AG08395 (cell line): ENCODE measurements at regions not wholly inside any gene's neighbourhood (a gene's known extent, or its start where the extent isn't known, plus 50 kb on each side); places are given as distances from the start of the nearest gene placed in this dataset.

Experiments used
- DNase-seq: peaks from one replicate; pipeline ENCODE4 v3.0.0; 2012; ENCODE audit warnings: mixed read lengths, low spot score

GRCh38 chr2:219769090-219769910, 141.9 kb downstream of the SLC4A3 start:
- peak; percentile 15 for DNase-seq

DNA sequence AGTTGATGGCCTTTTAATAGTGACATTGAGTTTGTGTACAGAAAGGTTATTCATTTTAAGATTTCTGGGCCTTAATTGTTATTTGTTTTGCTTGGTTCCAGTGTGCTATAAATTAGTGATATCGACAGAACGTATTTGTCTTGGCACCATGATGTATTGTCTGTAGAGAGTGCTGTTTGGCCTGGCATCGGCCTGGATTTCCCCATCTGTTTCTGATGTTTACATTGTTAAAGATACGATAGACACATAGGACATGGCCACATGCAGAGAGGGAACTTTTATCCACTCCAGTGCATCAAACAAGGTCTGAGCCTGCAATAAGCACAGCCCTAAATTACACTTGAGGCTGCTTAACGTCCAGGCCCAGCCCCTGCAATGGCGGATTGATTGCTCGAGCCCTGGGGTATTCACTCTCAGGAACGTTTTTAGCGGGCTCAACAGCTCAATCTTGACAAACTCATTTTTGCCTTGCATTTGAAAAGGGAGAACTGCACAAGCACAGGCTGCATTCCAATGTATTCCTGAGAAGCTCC, 144.7 kb downstream of the SLC4A3 start:
- DNase-seq: no peak

- no peak for DNase-seq
Observed at GRCh38 chr2:219772697-219773096, 145.3 kb downstream of the SLC4A3 start.

DNA sequence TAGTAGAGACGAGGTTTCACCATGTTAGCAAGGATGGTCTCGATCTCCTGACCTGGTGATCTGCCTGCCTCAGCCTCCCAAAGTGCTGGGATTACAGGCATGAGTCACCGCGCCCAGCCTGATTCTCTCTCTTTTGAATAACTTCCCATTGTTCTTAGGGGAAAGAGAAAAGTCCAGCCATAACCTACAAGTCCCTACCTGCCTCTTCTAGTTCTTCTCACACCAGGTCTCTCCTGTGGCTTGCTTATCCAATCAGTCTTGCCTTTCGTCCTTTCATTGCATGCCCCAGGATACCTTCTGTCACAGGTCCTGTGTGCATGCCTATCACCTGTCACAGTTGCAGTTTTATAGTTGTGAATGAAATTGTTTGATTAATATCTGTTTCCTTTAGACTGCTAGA, 148.1 kb downstream of the SLC4A3 start:
- DNase-seq: no peak

DNA sequence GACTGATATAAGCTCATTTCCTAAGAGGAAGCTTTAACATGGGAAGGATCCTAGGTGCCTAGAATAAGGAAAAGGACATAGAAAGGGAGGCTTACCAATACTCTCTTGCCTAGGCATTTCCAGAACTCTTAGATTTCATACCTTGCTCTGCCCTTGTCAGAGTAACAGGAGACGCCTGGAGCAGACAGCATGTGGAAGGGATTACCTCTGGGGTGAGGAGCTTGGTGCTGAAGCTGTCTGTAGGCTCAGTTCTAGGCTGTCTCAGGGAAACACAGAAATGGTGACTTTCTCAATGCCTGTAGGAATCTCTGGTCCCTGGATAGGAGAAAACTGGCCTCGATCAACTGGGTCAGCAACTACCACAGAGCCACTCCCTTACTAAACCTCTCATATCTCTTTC, 150.0 kb downstream of the SLC4A3 start:
- DNase-seq: no peak

DNA sequence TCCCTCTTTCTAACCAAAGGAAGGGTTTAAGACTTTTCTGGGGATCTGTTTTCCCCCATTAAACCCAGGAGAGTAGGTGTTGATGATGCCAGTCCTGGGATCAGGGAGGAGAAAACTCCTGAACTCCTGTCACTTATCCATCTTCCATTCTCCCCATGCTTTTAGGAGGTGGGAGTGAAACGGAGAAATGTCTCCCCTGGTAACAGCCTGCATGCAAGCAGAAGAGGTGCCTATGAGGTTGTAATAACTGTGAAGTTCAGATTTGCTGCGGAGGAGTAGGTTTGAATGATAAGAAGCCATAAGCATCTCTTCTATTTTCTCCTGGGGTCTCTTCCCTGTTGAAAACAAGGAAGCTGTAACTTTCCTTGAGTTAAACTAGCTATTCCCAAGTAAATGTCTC, 150.8 kb downstream of the SLC4A3 start:
- no peak for DNase-seq

- no peak for DNase-seq
Observed at GRCh38 chr2:219782737-219783348, 155.4 kb downstream of the SLC4A3 start.

DNA sequence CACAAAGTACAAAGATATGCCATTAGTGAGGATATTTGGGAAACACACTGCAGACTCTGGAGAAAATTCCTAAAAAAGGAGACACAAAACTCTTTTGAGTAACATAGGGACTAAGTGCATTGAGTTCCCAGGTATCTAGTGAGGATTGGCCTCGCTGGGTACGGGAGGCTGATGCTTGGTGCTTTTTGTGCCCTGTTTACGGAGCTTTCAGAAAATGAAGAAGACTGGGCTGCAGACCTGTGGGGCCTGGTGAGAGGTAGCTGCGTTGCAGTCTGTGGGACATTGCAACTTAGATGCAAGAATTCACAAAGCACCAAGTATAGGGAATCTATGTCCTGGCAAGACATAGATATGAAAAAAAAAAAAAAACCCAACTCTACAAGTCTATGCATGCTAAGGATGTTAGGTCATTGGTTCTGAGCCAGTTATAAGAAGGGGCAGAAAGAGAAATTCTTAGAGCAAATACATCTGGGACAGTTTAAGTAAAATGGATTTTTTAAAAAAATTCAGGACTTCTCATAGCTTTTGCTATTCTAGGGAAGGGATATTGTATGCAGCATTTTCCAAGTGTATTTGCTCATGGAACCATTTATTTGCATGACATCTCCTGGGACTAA, 156.0 kb downstream of the SLC4A3 start:
- DNase-seq: no peak

DNA sequence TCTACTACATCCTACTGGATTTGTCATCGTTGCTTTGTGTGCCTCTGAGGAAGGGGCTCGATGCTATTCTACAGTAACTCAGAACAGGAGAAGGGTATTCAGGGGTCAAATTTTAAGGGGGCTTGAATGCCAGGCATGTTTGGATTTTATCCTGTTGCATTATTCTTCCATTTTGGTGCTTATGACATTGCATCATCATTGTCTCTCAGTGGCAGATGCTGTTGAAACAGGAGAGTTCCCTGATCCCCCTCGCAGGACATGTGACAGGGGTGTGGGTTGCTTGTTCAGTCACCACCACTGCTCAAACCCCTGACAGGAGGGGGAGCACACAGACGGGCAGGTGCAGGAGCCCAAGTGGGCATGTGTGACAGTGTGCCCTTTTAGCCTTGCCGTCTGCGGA, 156.7 kb downstream of the SLC4A3 start:
- no peak for DNase-seq

DNA sequence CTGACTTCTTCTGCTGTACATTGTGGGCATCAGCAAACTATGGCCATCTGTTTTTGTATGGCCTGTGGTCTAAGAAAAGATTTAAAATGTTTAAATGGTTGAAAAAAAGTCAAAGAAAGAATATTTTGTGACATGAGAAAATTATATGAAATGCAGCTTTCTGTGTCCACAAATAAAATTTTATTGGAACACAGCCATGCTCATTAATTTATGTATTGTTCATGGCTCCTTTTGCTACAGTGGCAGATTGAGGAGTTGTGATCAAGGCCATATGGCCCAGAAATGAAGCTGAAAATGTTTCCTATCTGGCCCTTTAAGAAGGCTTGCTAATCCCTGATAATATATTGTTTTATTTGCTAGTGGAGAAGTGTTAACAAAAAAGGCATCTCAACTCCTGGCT, 162.0 kb downstream of the SLC4A3 start:
- no peak for DNase-seq

DNA sequence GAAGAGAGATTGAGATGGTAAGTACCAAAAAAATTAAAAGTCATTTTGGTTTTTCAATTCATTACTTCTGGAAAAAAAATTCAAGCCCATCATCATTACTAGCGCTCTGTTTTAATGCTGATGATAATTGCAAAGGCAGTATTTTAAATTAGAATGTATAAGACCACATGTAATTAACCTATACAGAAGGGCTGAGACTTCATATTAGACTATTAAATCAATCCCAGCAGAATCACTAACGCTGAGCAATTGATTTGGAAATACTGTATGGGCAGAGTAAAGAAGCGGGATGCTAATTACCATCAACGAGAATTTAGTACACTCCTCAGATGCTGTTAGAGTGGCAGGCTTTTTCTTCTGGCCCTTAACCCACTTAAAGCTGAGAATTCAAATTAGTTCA, 165.0 kb downstream of the SLC4A3 start:
- no peak for DNase-seq

GRCh38 chr2:219798430-219798829, 171.0 kb downstream of the SLC4A3 start:
- no peak for DNase-seq

GRCh38 chr2:219803294-219803693, 175.9 kb downstream of the SLC4A3 start:
- peak; percentile 29 for DNase-seq

DNA sequence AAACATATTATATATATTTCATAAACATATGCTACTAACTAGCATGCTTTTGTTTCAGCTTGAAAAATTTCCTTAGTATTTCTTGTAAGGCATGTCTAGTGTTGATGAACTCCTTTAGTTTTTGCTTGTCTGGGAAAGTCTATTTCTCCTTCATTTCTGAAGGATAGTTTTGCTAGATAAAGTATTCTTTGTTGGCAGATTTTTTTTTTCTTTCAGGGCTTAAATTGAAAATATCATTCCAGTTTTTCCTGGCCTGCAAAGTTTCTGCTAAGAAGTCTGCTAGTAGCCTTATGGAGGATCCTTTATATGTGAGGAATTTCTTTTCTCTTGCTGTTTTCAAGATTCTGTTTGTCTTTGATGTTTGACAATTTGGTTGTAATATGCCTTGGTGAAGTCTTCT, 183.5 kb downstream of the SLC4A3 start:
- no peak for DNase-seq

DNA sequence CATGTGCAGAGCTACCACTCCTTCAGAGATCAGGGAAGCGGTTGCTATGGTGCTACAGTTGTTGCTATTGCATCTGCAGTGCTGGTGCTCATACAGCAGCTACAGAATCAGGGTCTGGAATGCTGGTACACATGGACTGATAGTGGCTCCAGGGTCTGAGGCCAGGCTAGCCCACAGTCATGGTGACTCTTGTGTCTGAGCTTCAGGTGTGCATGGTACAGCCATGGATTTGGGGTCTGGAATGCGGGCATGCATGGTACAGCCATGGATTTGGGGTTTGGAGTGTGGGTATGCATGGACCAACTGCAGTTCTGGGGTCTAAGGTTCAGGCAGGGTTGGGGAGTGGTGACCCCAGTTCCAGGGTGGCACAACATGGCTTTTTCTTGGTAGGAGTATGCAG, 185.2 kb downstream of the SLC4A3 start:
- no peak for DNase-seq

DNA sequence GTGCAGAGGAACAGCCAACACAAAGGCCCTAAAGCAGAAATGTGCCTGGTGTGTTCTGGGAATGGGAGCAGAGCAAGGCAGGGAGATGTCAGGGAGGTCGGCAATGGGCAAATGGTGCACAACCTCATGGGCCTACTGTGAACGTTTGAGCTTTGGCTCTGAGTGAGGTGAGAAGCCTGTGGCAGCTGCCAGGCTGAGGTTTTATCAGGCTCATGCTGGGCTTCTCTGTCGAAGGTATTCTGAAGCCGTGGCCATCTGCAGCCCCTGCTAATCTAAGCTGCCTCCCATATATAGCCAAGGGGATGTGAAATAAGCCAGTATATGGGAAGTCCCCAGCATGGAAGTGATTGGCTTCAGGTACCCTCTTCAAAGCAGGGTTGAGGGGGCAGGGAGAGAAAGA, 193.3 kb downstream of the SLC4A3 start:
- no peak for DNase-seq

- no peak for DNase-seq
Observed at GRCh38 chr2:219823574-219823973, 196.1 kb downstream of the SLC4A3 start.

GRCh38 chr2:219824996-219825395, 197.6 kb downstream of the SLC4A3 start:
- DNase-seq: no peak

DNA sequence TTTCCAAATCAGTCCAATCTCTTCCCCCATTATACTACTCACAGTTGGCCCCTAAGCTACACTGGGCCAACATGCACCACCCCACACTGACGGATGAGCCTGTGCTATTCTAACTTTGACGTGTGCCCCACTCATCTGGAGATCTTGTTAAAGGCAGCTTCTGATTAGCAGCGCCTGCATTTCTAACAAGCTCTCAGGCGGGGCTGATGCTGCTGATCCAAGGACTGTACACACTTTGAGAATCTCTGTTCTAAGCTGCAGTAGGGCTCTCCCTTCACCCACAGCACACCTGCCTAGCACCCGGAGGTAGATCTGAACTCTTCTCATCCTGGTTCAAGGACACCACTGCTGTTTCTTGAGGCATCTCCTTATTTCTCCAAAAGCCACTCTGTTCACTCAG, 200.7 kb downstream of the SLC4A3 start:
- no peak for DNase-seq

GRCh38 chr2:219829667-219830352, 202.4 kb downstream of the SLC4A3 start:
- DNase-seq: no peak

GRCh38 chr2:219830353-219830738, 202.9 kb downstream of the SLC4A3 start:
- no peak for DNase-seq

GRCh38 chr2:219831957-219832356, 204.5 kb downstream of the SLC4A3 start:
- no peak for DNase-seq

DNA sequence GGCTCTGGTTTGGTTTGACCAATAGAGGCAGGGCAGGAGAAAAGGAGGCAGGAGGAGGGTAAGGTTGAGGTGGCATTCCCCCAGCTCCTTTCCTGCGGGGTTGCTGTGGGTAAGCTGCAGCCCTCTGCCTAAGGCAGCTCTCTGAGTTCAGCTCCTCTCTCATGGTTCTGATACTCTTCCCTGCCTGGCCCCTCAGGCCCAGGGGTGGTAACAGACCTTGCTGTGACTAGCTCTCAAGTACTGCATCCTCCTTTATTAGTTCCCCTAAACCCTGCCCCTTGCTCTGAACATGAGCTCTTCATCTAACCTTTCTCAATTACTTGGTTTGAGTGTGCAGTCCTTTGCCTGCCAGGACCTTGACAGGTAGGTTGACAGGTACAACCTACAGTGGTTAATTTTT, 205.5 kb downstream of the SLC4A3 start:
- DNase-seq: no peak
